Esophagus muscularis mucosa (tissue), 3 donors: ENCODE measurements at regions not wholly inside any gene's neighbourhood (a gene's known extent, or its start where the extent isn't known, plus 50 kb on each side); places are given as distances from the start of the nearest gene placed in this dataset.

Experiments
- CTCF ChIP-seq, 3 experiments: fragments of 200-600 bp in 2 of 3; fragments of 450-650 bp in 1 of 3; sonication (generic) in 2 of 3; IDR thresholded peaks; one replicate each; pipeline ENCODE4 v1.5.1; 2017 to 2019; ENCODE audit warnings: antibody characterized with exemption in 3 of 3, mild to moderate bottlenecking in 2 of 3, moderate library complexity in 1 of 3
- EP300 ChIP-seq: sonication (generic); formaldehyde crosslinking; IDR thresholded peaks from one replicate; pipeline ENCODE4 v1.6.1; 2017; ENCODE audit warnings: antibody characterized with exemption

GRCh38 chr6:84547341-84547801, 217.0 kb downstream of the TBX18 start:
- TF ChIP-seq CTCF (IDR thresholded peaks at IDR 0.05): no peak
- TF ChIP-seq EP300: no peak
